ENCODE measurements at regions not wholly inside any gene's neighbourhood (a gene's known extent, or its start where the extent isn't known, plus 50 kb on each side); places are given as distances from the start of the nearest gene placed in this dataset.

- DNase-seq = no peak
These were observed 239.0 kb downstream of the EIPR1 start for GRCh38 chr2:3138621-3139020.

- DNase-seq = no peak
These were observed 239.8 kb downstream of the EIPR1 start for GRCh38 chr2:3137651-3138300.

GRCh38 chr2:3135676-3136075 is 241.9 kb downstream of the EIPR1 start:
- no peak for DNase-seq

- DNase-seq = no peak
These were observed 243.5 kb downstream of the EIPR1 start for GRCh38 chr2:3134026-3134571.

GRCh38 chr2:3132966-3133365 is 244.7 kb downstream of the EIPR1 start:
- no peak for DNase-seq

- DNase-seq = no peak
These were observed 245.2 kb downstream of the EIPR1 start for GRCh38 chr2:3132466-3132865.

GRCh38 chr2:3131636-3132326 is 245.8 kb downstream of the EIPR1 start:
- DNase-seq = peak in 3 of 56 donors; percentile 13 to 37 (median 29)

GRCh38 chr2:3130889-3131635 is 246.6 kb downstream of the EIPR1 start:
- DNase-seq = no peak

- peak in 6 of 56 donors; percentile 27 to 53 (median 36) for DNase-seq
These were observed 247.2 kb downstream of the EIPR1 start for GRCh38 chr2:3130444-3130843.

GRCh38 chr2:3129867-3130266 is 247.8 kb downstream of the EIPR1 start:
- no peak for DNase-seq

- no peak for DNase-seq
These were observed 248.8 kb downstream of the EIPR1 start for GRCh38 chr2:3128786-3129185.

GRCh38 chr2:3127710-3128109 is 249.9 kb downstream of the EIPR1 start:
- DNase-seq = no peak

GRCh38 chr2:3126911-3127621 is 250.6 kb downstream of the EIPR1 start:
- no peak for DNase-seq

GRCh38 chr2:3126171-3126910 is 251.3 kb downstream of the EIPR1 start:
- peak in 19 of 56 donors; percentile 15 to 78 (median 34) for DNase-seq

- peak in 2 of 56 donors; percentile 49 for DNase-seq
These were observed 251.9 kb downstream of the EIPR1 start for GRCh38 chr2:3125761-3126130.

- peak in 9 of 56 donors; percentile 9 to 44 (median 28) for DNase-seq
These were observed 252.4 kb downstream of the EIPR1 start for GRCh38 chr2:3125001-3125760.

GRCh38 chr2:3122525-3122924 is 255.1 kb downstream of the EIPR1 start:
- DNase-seq = no peak

- DNase-seq = no peak
These were observed 256.0 kb downstream of the EIPR1 start for GRCh38 chr2:3121601-3122000.

GRCh38 chr2:3117650-3118216 is 259.9 kb downstream of the EIPR1 start:
- peak in 1 of 56 donors; percentile 10 for DNase-seq

- no peak for DNase-seq
These were observed 261.2 kb downstream of the EIPR1 start for GRCh38 chr2:3116371-3116770.

All from nucleus accumbens (tissue), 56 donors.